ENCODE measurements at regions not wholly inside any gene's neighbourhood (a gene's known extent, or its start where the extent isn't known, plus 50 kb on each side); places are given as distances from the start of the nearest gene placed in this dataset.

- POLR2A ChIA-PET (ENCODE audit: low non-redundant PET): no interaction called here
- no peak overlapping the region for H3K27ac ChIP-seq (ENCODE audit: low read depth, low read length, poor library complexity, severe bottlenecking)
- intact Hi-C loops (cut with micrococcal nuclease; ENCODE audit: unreplicated experiment): no loop called here
- H3K36me3 ChIP-seq (ENCODE audit: insufficient read depth, low read length, poor library complexity, severe bottlenecking): no peaks in the 10 kb centered on the region
- TF ChIP-seq EZH2 (IDR thresholded peaks at IDR 0.05; ENCODE audit: borderline replicate concordance, low read depth, low read length, poor library complexity, severe bottlenecking) (no peak), CTCF (conservative IDR thresholded peaks at IDR 0.05; ENCODE audit: low read depth, low read length) (no peak)
- H3K27me3 ChIP-seq (replicated peaks; ENCODE audit: insufficient read depth, low read depth, low read length, poor library complexity): no peaks in the 10 kb centered on the region
- no peaks in the 10 kb centered on the region for H3K9me3 ChIP-seq (ENCODE audit: low read depth, low read length, poor library complexity, severe bottlenecking)
- CTCF ChIA-PET: no interaction called here
- DNase-seq (ENCODE audit: low spot score): no peak
- no peak overlapping the region for H3K4me3 ChIP-seq (ENCODE audit: low read depth, low read length, poor library complexity, severe bottlenecking)
- no peaks in the 10 kb centered on the region for H3K4me1 ChIP-seq (ENCODE audit: insufficient read depth, low read length, poor library complexity, severe bottlenecking)
- no TSS peak for BruUV-seq (replicated peaks)
These were observed 90.4 kb upstream of the KIT start for GRCh38 chr4:54567327-54567726.

GRCh38 chr4:54568184-54568583 is 89.6 kb upstream of the KIT start:
- no peak overlapping the region for H3K4me3 ChIP-seq (ENCODE audit: low read depth, low read length, poor library complexity, severe bottlenecking)
- no peak for DNase-seq (ENCODE audit: low spot score)
- intact Hi-C loops (cut with micrococcal nuclease; ENCODE audit: unreplicated experiment): no loop called here
- H3K27me3 ChIP-seq (replicated peaks; ENCODE audit: insufficient read depth, low read depth, low read length, poor library complexity): no peaks in the 10 kb centered on the region
- H3K36me3 ChIP-seq (ENCODE audit: insufficient read depth, low read length, poor library complexity, severe bottlenecking): no peaks in the 10 kb centered on the region
- H3K27ac ChIP-seq (ENCODE audit: low read depth, low read length, poor library complexity, severe bottlenecking): no peak overlapping the region
- CTCF ChIA-PET: no interaction called here
- TF ChIP-seq CTCF (conservative IDR thresholded peaks at IDR 0.05; ENCODE audit: low read depth, low read length) (no peak), EZH2 (IDR thresholded peaks at IDR 0.05; ENCODE audit: borderline replicate concordance, low read depth, low read length, poor library complexity, severe bottlenecking) (no peak)
- no peaks in the 10 kb centered on the region for H3K4me1 ChIP-seq (ENCODE audit: insufficient read depth, low read length, poor library complexity, severe bottlenecking)
- H3K9me3 ChIP-seq (ENCODE audit: low read depth, low read length, poor library complexity, severe bottlenecking): no peaks in the 10 kb centered on the region
- BruUV-seq (replicated peaks): no TSS peak
- POLR2A ChIA-PET (ENCODE audit: low non-redundant PET): no interaction called here

DNA sequence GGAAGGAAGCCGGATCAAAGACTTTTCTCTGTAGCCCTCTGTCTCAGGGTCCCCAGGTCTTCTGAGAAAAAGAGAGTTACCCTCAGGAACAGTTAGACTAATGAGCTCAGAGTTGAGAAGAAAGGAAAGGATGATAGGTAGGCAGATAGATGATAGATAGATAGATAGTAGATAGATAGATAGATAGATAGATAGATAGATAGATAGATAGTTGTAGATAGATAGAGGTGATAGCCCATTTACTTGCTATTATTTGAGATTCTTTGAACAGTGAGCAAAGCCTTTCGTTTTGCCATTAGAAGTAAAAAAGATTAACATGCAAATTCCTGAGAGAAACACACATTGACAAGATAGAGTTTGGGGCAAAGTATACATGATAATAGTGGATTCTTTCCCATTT is 86.9 kb upstream of the KIT start:
- no peaks in the 10 kb centered on the region for H3K36me3 ChIP-seq (ENCODE audit: insufficient read depth, low read length, poor library complexity, severe bottlenecking)
- no peaks in the 10 kb centered on the region for H3K4me1 ChIP-seq (ENCODE audit: insufficient read depth, low read length, poor library complexity, severe bottlenecking)
- H3K9me3 ChIP-seq (ENCODE audit: low read depth, low read length, poor library complexity, severe bottlenecking): no peaks in the 10 kb centered on the region
- BruUV-seq (replicated peaks): no TSS peak
- H3K4me3 ChIP-seq (ENCODE audit: low read depth, low read length, poor library complexity, severe bottlenecking): no peak overlapping the region
- POLR2A ChIA-PET (ENCODE audit: low non-redundant PET): no interaction called here
- intact Hi-C loops (cut with micrococcal nuclease; ENCODE audit: unreplicated experiment): no loop called here
- DNase-seq (ENCODE audit: low spot score): no peak
- no peak for TF ChIP-seq EZH2 (IDR thresholded peaks at IDR 0.05; ENCODE audit: borderline replicate concordance, low read depth, low read length, poor library complexity, severe bottlenecking)
- no peak for TF ChIP-seq CTCF (conservative IDR thresholded peaks at IDR 0.05; ENCODE audit: low read depth, low read length)
- no peaks in the 10 kb centered on the region for H3K27me3 ChIP-seq (replicated peaks; ENCODE audit: insufficient read depth, low read depth, low read length, poor library complexity)
- CTCF ChIA-PET: no interaction called here
- no peak overlapping the region for H3K27ac ChIP-seq (ENCODE audit: low read depth, low read length, poor library complexity, severe bottlenecking)
